GM19468 (cell line): ENCODE measurements at regions not wholly inside any gene's neighbourhood (a gene's known extent, or its start where the extent isn't known, plus 50 kb on each side); places are given as distances from the start of the nearest gene placed in this dataset.
"Not testable (repeated sequence)": the region's sequence is repeated elsewhere in the genome, so short reads cannot be mapped to it uniquely, and the experiment has no call there.

Experiments
- ATAC-seq: cut with Tn5 transposase; IDR thresholded peaks from one replicate; pipeline ENCODE4 v1.9.1; 2021; ENCODE audit warnings: mild to moderate bottlenecking, moderate library complexity, moderate number of reproducible peaks; ENCODE audit not compliant: unreplicated experiment; ENCODE audit errors: extremely low read depth

GRCh38 chr13:99749271-99750019 is 222.1 kb downstream of the ZIC5 start:
- no peak for ATAC-seq

DNA sequence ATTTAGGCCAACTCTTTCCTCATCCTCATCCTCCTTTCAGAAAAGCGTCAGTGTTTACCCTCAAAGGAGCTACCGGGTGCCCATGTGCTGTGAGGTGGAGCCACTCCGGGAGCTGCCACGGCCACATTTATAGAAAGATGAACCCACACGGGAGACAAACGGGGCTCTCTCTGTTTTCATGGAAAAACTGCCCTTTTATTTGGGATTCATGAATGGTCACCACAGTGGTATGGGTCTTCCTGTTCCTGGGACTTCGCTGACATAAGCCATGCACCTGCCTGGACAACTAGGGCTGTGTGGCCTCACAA is 224.2 kb downstream of the ZIC5 start:
- ATAC-seq = no peak

DNA sequence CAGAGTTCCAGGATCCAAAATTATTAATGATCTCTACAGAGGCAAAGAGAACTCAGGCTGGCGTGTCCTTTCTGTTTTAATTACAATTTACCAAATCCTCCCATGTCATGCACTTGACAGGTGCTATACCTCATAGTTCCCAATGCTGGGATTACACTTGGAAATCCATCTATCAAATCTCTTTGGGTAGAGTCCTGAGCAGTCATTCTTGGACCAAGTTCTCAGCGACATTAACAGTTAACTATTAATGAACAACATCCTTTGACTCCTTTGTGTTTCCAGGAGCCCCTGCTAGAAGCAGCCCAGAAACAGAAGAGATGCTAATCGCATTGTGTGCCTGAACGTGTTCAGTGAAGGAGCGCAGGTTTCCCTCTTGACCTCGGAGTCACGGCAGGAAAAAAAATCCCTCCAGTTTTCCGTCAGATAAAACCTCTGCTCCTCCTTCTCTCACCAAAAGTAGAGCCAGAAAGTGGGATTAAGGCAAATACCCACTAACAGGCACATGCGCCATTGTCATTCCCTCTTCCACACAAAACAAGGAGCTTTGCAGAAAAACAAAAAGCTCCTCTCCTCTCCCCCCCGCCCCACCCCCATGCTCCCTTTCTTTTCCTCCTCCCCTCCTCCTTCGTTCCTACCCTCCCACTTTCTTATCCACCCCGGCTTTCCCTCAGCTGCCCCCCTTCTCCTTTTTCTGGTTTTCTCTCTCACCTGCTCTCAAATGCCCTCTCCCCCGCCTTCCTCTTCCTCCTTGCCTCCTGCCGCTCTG is 224.7 kb downstream of the ZIC5 start:
- no peak for ATAC-seq

GRCh38 chr13:99743094-99743493 is 228.5 kb downstream of the ZIC5 start:
- no peak for ATAC-seq

DNA sequence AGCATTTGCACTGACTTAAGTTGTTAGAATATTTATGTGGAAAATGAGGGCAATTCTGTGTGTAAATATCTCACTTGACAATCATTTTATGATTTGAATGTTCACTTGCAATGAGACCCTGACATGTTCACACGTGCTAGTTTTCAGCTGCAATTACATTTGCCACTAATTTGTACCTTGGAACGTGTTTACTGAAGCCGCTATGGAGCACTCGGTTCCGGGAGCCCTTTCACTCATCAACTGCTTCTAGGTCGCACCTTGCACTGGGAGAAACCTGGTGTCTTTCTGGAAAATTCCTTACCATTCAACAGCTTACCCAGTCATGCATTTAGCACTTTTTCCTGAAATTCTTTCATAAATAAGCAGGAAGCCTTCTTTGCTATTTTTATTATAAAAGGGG is 229.6 kb downstream of the ZIC5 start:
- ATAC-seq = no peak

- ATAC-seq = no peak
These were observed 231.2 kb downstream of the ZIC5 start for GRCh38 chr13:99740251-99740979.

- ATAC-seq = no peak
These were observed 232.9 kb downstream of the ZIC5 start for GRCh38 chr13:99738626-99739025.

GRCh38 chr13:99737481-99738245 is 233.9 kb downstream of the ZIC5 start:
- ATAC-seq = no peak

DNA sequence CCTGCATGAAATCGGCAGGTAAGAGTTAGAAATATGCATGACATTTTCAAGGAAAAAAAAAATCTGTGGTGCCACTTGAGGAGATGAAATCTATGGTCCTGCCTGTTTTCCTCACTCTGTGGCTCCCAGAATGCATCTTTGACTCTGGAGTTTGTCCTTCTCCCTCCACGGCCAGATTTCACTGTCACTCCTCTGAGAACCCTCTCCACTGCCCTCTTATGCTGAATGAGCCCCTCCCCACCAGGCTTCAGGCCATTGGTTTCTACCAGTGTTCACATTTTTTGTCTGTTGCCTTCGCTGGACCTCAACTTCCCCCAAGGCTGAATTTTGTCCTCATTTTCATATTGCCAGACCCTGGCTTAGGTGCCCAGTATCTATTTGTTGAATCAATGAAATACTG is 235.0 kb downstream of the ZIC5 start:
- no peak for ATAC-seq

DNA sequence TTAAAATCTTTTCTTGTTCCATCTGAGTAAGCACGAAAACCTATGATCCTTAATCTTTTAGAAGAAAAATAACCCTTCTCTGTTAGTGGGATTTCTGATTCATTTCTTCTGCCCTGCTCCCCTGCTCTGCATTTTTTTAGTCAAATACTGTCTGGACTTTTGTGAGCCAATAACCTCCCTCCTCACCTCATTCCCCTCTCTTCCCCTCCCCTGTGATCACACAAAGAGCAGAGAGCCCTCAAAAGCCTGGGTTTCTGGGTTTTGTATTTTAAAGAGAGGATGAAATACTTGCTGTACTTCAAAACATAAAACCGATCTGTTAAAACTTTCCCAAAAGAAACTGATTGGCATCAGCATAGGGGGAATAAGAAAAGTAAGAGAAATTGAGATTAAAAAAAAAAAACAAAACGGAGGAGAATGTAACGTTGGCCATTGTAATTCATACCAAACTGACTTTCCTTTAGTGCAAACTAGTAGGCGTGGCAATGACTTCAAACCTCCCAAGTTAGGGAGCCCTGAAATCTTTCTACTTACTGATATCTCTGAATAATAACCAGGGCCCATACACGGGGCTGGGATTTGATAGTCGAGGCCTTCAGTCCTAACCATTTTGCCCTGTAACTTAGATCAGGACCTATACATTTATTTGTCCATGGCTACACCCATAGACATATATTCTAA is 232.9 kb downstream of the TM9SF2 start:
- no peak for ATAC-seq

DNA sequence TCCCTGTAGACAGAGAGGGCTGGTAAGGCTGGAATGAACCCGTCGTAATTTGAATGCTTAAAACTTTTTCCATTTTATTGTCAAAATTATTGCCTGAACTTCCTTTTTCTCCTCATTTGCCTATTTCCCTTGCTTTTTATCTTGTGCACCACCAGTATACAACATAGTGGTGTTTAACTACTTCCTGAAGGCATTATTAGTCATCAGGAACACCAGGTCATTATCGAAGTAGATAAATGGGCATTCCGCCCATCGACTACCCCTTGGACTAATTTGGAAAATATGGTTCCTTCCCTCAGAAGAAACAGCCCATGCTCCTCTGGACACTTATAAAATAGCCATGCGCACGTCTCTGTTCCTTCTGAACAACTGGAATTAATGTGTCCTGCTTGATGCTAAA is 232.1 kb downstream of the TM9SF2 start:
- ATAC-seq = no peak

DNA sequence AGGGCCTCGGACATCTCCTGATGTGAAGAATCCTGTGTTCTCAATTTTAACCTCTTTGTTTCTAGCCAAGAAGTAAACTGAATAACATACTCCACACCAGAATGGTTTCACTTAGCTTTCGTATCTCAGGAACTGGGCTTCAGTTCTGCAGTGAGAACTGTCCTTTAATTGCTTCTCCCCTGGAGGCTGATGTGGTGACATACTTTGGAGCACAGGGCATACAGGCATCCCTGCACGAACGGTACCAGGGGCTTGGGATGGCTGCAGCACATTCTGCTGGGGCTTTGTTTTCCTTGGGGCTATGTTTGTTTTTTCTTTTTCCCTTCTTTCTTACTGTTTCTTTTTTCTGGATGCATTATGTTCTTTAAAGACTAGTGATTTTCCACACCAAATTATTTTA is 230.5 kb downstream of the TM9SF2 start:
- no peak for ATAC-seq

- ATAC-seq = no peak
These were observed 229.1 kb downstream of the TM9SF2 start for GRCh38 chr13:99730403-99730802.

DNA sequence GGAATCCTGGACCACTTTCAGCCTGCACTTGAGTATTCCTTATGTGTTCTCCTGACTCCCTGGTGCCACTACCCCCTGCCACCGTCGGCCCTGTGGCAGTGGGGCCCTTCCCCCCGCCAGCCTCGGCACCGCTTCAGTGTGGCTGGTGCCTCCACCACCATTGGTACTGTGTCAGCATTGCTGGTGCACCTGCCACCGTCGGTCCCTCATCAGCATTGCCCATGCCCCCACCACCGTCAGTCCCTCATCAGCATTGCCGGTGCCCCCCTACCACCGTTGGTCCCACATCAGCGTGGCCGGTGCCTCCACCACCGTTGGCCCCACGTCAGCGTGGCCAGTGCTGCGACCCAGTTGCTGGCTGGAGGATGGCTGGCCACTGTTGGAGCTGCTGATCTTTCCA is 228.5 kb downstream of the TM9SF2 start:
- no peak for ATAC-seq

GRCh38 chr13:99727651-99728050 is 226.4 kb downstream of the TM9SF2 start:
- not testable (repeated sequence) for ATAC-seq

DNA sequence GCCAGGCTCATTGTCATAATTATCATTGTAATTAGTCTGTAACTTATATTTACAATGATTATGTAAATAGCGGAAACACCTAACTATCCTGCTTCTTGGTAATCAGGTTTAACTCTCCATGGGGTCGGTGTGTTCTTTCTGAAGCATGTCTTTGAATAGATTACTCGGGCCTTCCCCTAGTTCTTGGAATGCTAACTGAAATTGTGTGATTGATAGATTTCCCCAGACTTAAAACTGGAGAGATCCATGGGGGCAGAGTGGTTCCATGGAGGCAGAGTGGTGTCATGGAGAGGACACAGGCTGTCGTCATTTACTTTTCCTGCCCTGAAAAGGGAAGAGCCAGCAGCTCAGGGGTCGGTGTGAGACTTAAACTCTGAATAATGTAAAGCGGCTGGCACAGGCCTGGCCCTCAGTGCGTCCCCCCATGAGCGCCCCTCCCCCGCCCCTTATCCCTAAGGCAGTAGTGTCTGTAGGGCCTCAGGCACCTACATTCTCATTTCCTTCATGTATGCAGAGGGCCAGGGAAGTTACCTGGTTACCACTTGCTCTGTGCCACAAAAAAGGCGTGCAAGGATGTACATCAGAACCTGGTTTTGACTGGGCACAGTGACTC is 225.1 kb downstream of the TM9SF2 start:
- no peak for ATAC-seq

GRCh38 chr13:99725644-99726043 is 224.4 kb downstream of the TM9SF2 start:
- no peak for ATAC-seq

GRCh38 chr13:99724633-99725517 is 223.6 kb downstream of the TM9SF2 start:
- ATAC-seq = no peak

DNA sequence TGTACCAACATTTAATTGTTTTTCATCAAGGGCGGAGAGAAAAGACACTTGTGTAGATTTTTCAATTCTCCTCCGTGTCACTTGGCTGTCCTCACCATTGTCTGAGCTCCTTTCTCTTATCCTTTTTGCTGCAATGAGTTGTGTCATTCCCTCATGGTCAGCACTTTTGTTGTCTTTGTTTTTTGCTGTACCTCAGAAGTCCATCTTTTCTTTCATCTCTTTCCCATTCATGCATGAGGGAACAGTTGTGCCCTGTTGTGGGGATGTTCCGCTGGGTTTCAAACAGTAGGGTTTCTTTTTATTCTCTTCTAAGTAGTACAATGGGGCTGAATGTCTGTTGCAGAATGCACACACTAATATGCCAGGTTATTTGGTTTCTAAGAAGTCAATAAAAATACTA is 222.6 kb downstream of the TM9SF2 start:
- no peak for ATAC-seq
